ENCODE measurements at regions not wholly inside any gene's neighbourhood (a gene's known extent, or its start where the extent isn't known, plus 50 kb on each side); places are given as distances from the start of the nearest gene placed in this dataset.

- Histone ChIP-seq H3K4me1 (ENCODE audit: control insufficient read depth, insufficient read depth, low read length) (peaks cover 5% of the 10 kb centered on the region), H3K9ac (ENCODE audit: extremely low read depth, low read length, poor library complexity, severe bottlenecking) (no peak overlapping the region), H3K4me3 (ENCODE audit: low read length) (peak overlapping the region; percentile 1), H3K36me3 (ENCODE audit: control insufficient read depth, insufficient read depth, low read length) (no peaks in the 10 kb centered on the region), H3K27me3 (ENCODE audit: control insufficient read depth, insufficient read depth, low read length, poor library complexity, severe bottlenecking) (no peaks in the 10 kb centered on the region), H3K9me3 (ENCODE audit: control insufficient read depth, low read length) (no peaks in the 10 kb centered on the region), H3K27ac (ENCODE audit: low read depth, low read length) (no peak overlapping the region)
- peaks cover 21% of the 10 kb centered on the region for H3K4me1 Mint-ChIP-seq
- H3K27me3 Mint-ChIP-seq (ENCODE audit: insufficient read depth) = peaks cover 3% of the 10 kb centered on the region
- H3K36me3 Mint-ChIP-seq (ENCODE audit: low read depth) = no peaks in the 10 kb centered on the region
- TF ChIP-seq, protein P1, sequence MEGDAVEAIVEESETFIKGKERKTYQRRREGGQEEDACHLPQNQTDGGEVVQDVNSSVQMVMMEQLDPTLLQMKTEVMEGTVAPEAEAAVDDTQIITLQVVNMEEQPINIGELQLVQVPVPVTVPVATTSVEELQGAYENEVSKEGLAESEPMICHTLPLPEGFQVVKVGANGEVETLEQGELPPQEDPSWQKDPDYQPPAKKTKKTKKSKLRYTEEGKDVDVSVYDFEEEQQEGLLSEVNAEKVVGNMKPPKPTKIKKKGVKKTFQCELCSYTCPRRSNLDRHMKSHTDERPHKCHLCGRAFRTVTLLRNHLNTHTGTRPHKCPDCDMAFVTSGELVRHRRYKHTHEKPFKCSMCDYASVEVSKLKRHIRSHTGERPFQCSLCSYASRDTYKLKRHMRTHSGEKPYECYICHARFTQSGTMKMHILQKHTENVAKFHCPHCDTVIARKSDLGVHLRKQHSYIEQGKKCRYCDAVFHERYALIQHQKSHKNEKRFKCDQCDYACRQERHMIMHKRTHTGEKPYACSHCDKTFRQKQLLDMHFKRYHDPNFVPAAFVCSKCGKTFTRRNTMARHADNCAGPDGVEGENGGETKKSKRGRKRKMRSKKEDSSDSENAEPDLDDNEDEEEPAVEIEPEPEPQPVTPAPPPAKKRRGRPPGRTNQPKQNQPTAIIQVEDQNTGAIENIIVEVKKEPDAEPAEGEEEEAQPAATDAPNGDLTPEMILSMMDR (conservative IDR thresholded peaks at IDR 0.05) = no peak
- H3K27ac Mint-ChIP-seq = peak overlapping the region; percentile 92
- DNase-seq = peak; percentile 79
- H3K9me3 Mint-ChIP-seq = peaks cover 12% of the 10 kb centered on the region
- peak overlapping the region; percentile 15 for H3K4me3 Mint-ChIP-seq
- WGBS, 2 experiments (ENCODE audit: insufficient coverage in 1 of 2, insufficient read length in 1 of 2) = 50 to 63% methylated on average over 3 to 5 of the region's 5 CpGs
These were observed 717.3 kb downstream of the MATN1 start for GRCh38 chr1:30005972-30006619.

DNA sequence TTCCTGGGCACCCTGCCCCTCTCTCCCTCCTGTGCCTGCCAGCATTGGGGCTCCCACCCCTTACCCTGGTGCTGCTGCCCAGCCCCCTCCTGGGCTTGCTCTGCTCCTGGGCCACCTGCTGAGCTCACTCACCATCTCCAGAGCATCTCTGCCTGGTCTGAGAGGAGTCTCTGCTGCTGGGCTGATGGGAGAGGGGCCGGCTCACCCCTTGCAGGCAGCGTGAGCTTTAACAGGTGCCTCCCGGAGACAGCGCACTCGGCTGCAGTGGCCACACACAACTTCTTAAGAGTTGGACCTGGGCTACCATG is 721.7 kb downstream of the MATN1 start:
- TF ChIP-seq, protein P1 (conservative IDR thresholded peaks at IDR 0.05) = no peak
- Mint-ChIP-seq H3K27me3 (ENCODE audit: insufficient read depth) (peaks cover 3% of the 10 kb centered on the region), H3K4me1 (peaks cover 14% of the 10 kb centered on the region), H3K36me3 (ENCODE audit: low read depth) (no peaks in the 10 kb centered on the region), H3K9me3 (peaks cover 8% of the 10 kb centered on the region), H3K4me3 (no peak overlapping the region), H3K27ac (no peak overlapping the region)
- H3K27ac ChIP-seq (ENCODE audit: low read depth, low read length) = no peak overlapping the region
- H3K4me1 ChIP-seq (ENCODE audit: control insufficient read depth, insufficient read depth, low read length) = peaks cover 5% of the 10 kb centered on the region
- no peaks in the 10 kb centered on the region for H3K27me3 ChIP-seq (ENCODE audit: control insufficient read depth, insufficient read depth, low read length, poor library complexity, severe bottlenecking)
- DNase-seq = peak; percentile 41
- no peaks in the 10 kb centered on the region for H3K36me3 ChIP-seq (ENCODE audit: control insufficient read depth, insufficient read depth, low read length)
- H3K4me3 ChIP-seq (ENCODE audit: low read length) = no peak overlapping the region
- H3K9me3 ChIP-seq (ENCODE audit: control insufficient read depth, low read length) = no peaks in the 10 kb centered on the region
- H3K9ac ChIP-seq (ENCODE audit: extremely low read depth, low read length, poor library complexity, severe bottlenecking) = no peak overlapping the region
- WGBS, 2 experiments (ENCODE audit: insufficient coverage in 1 of 2, insufficient read length in 1 of 2) = 88% methylated on average over 5 of the region's 5 CpGs; no CpG with 5 or more reads in 1 of the 2 experiments

DNA sequence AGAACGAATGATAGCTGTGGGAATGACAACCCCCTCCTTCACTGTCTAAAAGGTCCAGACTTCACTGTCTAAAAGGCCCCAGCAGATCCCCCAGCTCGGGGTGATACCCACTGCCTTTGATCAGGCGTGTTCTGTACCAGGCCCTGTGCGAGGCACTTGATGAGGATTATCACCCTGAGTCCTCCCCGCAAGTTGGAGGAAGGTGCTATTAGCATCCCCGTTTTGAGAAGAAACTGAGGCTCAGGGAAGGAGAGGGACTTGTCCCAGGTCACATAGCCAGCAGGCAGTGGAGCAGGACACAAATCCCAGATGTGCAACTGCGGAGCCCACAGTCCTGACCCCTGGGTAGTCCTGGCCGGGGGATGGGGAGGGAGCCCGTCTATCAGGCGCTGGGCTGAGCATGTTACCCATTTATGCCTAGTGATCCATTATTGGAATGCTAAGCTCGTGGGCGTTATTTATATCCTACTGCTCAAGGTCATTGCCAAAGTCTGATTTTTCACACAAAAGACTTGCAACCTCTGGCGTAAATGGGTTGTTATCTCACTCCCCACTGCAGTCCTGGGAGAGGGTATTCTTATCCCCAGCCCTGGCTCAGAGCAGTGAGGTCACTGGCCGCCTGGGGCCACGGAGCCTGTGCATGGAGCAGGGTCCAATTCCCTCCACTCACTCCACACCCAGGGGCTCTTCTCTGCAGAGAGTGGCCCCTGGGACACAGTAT is 722.2 kb downstream of the MATN1 start:
- Histone ChIP-seq H3K27me3 (ENCODE audit: control insufficient read depth, insufficient read depth, low read length, poor library complexity, severe bottlenecking) (no peaks in the 10 kb centered on the region), H3K27ac (ENCODE audit: low read depth, low read length) (no peak overlapping the region), H3K36me3 (ENCODE audit: control insufficient read depth, insufficient read depth, low read length) (no peaks in the 10 kb centered on the region), H3K4me3 (ENCODE audit: low read length) (no peak overlapping the region), H3K9me3 (ENCODE audit: control insufficient read depth, low read length) (no peaks in the 10 kb centered on the region), H3K9ac (ENCODE audit: extremely low read depth, low read length, poor library complexity, severe bottlenecking) (no peak overlapping the region), H3K4me1 (ENCODE audit: control insufficient read depth, insufficient read depth, low read length) (peaks cover 5% of the 10 kb centered on the region)
- 78 to 84% methylated on average over 13 to 15 of the region's 15 CpGs for WGBS, 2 experiments (ENCODE audit: insufficient coverage in 1 of 2, insufficient read length in 1 of 2)
- Mint-ChIP-seq H3K27ac (no peak overlapping the region), H3K4me3 (no peak overlapping the region), H3K36me3 (ENCODE audit: low read depth) (no peaks in the 10 kb centered on the region), H3K9me3 (peaks cover 10% of the 10 kb centered on the region), H3K4me1 (peaks cover 16% of the 10 kb centered on the region), H3K27me3 (ENCODE audit: insufficient read depth) (peaks cover 3% of the 10 kb centered on the region)
- DNase-seq = no peak
- TF ChIP-seq, protein P1 (conservative IDR thresholded peaks at IDR 0.05) = no peak

Data from endodermal cell (in vitro differentiated cells).